ENCODE measurements at regions not wholly inside any gene's neighbourhood (a gene's known extent, or its start where the extent isn't known, plus 50 kb on each side); places are given as distances from the start of the nearest gene placed in this dataset.

DNA sequence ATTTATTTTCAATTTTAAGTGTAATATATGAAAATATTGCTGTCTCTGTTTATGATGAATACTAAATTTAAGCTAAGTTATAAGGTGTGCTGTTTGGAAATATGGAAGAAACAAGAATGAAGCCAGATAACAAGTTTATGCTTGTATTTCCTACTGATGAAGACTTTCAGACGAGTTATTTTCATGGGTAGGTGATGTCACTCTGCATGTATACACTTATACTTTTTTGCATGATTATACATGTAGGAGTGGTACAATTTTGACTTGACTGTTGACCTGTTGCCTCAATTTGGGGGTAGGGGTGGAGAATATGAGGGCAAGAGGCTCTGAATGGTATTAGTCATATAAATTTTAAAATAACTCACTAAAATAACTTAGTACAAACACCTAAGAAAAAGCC lies 133.7 kb downstream of the HAUS1 start:
- POLR2A ChIA-PET, result no interaction called here
- 0 out of 2 replicates have a peak, but pooled peaks cover 3% of the 10 kb centered on the region for H3K36me3 Mint-ChIP-seq
- no peak overlapping the region for H3K4me3 Mint-ChIP-seq
- ATAC-seq, result no peak
- no peak overlapping the region; the same call in 1 of the 2 replicates for H3K27ac Mint-ChIP-seq
- no peak for DNase-seq (ENCODE audit: low spot score)
- H3K4me1 Mint-ChIP-seq, result peaks cover 35% of the 10 kb centered on the region
- no peaks in the 10 kb centered on the region for H3K27me3 Mint-ChIP-seq (ENCODE audit: low read depth)
- CTCF ChIA-PET, result no interaction called here
- TF ChIP-seq, protein P1, sequence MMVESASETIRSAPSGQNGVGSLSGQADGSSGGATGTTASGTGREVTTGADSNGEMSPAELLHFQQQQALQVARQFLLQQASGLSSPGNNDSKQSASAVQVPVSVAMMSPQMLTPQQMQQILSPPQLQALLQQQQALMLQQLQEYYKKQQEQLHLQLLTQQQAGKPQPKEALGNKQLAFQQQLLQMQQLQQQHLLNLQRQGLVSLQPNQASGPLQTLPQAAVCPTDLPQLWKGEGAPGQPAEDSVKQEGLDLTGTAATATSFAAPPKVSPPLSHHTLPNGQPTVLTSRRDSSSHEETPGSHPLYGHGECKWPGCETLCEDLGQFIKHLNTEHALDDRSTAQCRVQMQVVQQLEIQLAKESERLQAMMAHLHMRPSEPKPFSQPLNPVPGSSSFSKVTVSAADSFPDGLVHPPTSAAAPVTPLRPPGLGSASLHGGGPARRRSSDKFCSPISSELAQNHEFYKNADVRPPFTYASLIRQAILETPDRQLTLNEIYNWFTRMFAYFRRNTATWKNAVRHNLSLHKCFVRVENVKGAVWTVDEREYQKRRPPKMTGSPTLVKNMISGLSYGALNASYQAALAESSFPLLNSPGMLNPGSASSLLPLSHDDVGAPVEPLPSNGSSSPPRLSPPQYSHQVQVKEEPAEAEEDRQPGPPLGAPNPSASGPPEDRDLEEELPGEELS (CRISPR knock-in tag; IDR thresholded peaks at IDR 0.05), result no peak
- TF ChIP-seq FOXP1 (CRISPR knock-in tag; IDR thresholded peaks at IDR 0.05; ENCODE audit: borderline replicate concordance) (no peak), NFATC4 (CRISPR knock-in tag; IDR thresholded peaks at IDR 0.05) (no peak), CBFB (CRISPR knock-in tag; IDR thresholded peaks at IDR 0.05; ENCODE audit: low read depth) (no peak), FOXJ3 (CRISPR knock-in tag; IDR thresholded peaks at IDR 0.05; ENCODE audit: borderline replicate concordance) (no peak)
- TF ChIP-seq, protein P2, sequence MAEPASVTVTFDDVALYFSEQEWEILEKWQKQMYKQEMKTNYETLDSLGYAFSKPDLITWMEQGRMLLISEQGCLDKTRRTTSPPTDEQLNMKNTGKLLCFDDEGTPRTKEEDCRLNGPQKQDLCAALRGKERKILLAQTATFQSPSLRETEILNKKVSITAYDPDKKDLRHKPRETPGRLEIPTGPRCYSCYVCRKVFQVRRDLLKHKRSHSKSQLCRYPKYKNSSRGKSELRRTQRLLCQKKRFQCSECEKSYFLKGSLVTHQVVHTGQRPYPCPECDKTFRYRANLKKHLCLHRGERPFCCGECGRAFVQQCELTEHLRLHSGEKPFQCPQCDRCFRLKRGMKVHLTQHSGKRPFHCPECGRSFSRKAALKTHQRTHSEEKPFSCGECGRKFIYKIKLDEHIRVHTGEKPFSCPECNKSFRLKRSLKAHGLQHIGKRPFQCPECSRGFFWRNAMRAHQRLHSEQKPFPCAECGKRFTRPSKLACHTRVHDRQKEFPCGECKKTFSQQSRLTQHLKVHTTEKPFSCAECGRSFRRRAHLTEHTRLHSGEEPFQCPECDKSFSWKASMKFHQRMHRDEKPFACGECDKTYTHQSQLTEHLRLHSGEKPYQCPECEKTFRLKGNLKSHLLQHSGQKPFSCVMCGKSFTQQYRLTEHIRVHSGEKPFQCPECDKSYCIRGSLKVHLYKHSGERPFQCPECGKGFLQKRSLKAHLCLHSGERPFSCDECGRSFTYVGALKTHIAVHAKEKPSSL (CRISPR knock-in tag; conservative IDR thresholded peaks at IDR 0.05), result no peak
- no peaks in the 10 kb centered on the region for H3K9me3 Mint-ChIP-seq

DNA sequence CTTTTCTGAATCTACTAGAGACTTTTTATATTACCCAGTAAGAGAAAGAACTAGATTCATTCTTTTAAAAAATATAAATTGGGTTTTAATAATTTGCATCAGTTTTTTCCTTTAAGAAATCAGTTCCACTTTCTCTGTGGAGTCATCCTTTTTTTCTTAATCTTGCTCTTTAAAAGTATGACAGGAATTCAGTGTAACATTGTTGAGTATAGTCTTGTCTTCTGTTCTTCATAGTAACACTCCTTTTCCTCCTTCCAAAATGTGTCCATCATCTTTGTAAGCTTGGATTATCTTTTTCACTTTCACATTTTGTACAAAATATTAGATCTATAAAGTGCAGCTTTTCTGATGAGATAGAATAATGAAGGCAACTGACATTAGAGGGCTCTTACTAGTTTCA lies 135.4 kb downstream of the HAUS1 start:
- 0 out of 2 replicates have a peak, but pooled peaks cover 3% of the 10 kb centered on the region for H3K36me3 Mint-ChIP-seq
- H3K4me1 Mint-ChIP-seq, result peaks cover 42% of the 10 kb centered on the region
- H3K27me3 Mint-ChIP-seq (ENCODE audit: low read depth), result no peaks in the 10 kb centered on the region
- no peak overlapping the region for H3K27ac Mint-ChIP-seq
- H3K9me3 Mint-ChIP-seq, result no peaks in the 10 kb centered on the region
- ATAC-seq (no peak), DNase-seq (ENCODE audit: low spot score) (no peak)
- H3K4me3 Mint-ChIP-seq, result no peak overlapping the region
- ChIA-PET POLR2A (interaction anchor here (0.6 kb wide), 1 partner anchor 131 kb away, joined by 3 read pairs; no protein-coding TSS in a partner anchor), CTCF (interaction anchor here (1.2 to 1.8 kb wide), 3 partner anchors 41 to 73 kb away, joined by 3 to 15 read pairs (median 4); a partner anchor contains a TSS)
- TF ChIP-seq ATF1 (CRISPR knock-in tag; IDR thresholded peaks at IDR 0.05), result no peak
- TF ChIP-seq, protein P3, sequence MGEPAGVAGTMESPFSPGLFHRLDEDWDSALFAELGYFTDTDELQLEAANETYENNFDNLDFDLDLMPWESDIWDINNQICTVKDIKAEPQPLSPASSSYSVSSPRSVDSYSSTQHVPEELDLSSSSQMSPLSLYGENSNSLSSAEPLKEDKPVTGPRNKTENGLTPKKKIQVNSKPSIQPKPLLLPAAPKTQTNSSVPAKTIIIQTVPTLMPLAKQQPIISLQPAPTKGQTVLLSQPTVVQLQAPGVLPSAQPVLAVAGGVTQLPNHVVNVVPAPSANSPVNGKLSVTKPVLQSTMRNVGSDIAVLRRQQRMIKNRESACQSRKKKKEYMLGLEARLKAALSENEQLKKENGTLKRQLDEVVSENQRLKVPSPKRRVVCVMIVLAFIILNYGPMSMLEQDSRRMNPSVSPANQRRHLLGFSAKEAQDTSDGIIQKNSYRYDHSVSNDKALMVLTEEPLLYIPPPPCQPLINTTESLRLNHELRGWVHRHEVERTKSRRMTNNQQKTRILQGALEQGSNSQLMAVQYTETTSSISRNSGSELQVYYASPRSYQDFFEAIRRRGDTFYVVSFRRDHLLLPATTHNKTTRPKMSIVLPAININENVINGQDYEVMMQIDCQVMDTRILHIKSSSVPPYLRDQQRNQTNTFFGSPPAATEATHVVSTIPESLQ (CRISPR knock-in tag; IDR thresholded peaks at IDR 0.05), result no peak
- TF ChIP-seq, protein P4, sequence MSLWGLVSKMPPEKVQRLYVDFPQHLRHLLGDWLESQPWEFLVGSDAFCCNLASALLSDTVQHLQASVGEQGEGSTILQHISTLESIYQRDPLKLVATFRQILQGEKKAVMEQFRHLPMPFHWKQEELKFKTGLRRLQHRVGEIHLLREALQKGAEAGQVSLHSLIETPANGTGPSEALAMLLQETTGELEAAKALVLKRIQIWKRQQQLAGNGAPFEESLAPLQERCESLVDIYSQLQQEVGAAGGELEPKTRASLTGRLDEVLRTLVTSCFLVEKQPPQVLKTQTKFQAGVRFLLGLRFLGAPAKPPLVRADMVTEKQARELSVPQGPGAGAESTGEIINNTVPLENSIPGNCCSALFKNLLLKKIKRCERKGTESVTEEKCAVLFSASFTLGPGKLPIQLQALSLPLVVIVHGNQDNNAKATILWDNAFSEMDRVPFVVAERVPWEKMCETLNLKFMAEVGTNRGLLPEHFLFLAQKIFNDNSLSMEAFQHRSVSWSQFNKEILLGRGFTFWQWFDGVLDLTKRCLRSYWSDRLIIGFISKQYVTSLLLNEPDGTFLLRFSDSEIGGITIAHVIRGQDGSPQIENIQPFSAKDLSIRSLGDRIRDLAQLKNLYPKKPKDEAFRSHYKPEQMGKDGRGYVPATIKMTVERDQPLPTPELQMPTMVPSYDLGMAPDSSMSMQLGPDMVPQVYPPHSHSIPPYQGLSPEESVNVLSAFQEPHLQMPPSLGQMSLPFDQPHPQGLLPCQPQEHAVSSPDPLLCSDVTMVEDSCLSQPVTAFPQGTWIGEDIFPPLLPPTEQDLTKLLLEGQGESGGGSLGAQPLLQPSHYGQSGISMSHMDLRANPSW (CRISPR knock-in tag; conservative IDR thresholded peaks at IDR 0.05; ENCODE audit: low read depth), result no peak
- TF ChIP-seq ZNF219 (CRISPR knock-in tag; IDR thresholded peaks at IDR 0.05; ENCODE audit: borderline replicate concordance), result no peak
- TF ChIP-seq, protein P5, sequence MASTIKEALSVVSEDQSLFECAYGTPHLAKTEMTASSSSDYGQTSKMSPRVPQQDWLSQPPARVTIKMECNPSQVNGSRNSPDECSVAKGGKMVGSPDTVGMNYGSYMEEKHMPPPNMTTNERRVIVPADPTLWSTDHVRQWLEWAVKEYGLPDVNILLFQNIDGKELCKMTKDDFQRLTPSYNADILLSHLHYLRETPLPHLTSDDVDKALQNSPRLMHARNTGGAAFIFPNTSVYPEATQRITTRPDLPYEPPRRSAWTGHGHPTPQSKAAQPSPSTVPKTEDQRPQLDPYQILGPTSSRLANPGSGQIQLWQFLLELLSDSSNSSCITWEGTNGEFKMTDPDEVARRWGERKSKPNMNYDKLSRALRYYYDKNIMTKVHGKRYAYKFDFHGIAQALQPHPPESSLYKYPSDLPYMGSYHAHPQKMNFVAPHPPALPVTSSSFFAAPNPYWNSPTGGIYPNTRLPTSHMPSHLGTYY (CRISPR knock-in tag; IDR thresholded peaks at IDR 0.05), result no peak
- TF ChIP-seq IRF2 (CRISPR knock-in tag; IDR thresholded peaks at IDR 0.05; ENCODE audit: borderline replicate concordance, low read depth), result no peak
- no peak for TF ChIP-seq TEAD1 (CRISPR knock-in tag; IDR thresholded peaks at IDR 0.05)
- TF ChIP-seq, protein P6, sequence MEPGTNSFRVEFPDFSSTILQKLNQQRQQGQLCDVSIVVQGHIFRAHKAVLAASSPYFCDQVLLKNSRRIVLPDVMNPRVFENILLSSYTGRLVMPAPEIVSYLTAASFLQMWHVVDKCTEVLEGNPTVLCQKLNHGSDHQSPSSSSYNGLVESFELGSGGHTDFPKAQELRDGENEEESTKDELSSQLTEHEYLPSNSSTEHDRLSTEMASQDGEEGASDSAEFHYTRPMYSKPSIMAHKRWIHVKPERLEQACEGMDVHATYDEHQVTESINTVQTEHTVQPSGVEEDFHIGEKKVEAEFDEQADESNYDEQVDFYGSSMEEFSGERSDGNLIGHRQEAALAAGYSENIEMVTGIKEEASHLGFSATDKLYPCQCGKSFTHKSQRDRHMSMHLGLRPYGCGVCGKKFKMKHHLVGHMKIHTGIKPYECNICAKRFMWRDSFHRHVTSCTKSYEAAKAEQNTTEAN (CRISPR knock-in tag; IDR thresholded peaks at IDR 0.05), result no peak
- TF ChIP-seq, protein P7, sequence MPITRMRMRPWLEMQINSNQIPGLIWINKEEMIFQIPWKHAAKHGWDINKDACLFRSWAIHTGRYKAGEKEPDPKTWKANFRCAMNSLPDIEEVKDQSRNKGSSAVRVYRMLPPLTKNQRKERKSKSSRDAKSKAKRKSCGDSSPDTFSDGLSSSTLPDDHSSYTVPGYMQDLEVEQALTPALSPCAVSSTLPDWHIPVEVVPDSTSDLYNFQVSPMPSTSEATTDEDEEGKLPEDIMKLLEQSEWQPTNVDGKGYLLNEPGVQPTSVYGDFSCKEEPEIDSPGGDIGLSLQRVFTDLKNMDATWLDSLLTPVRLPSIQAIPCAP (CRISPR knock-in tag; IDR thresholded peaks at IDR 0.05), result no peak
- TF ChIP-seq SMAD3 (CRISPR knock-in tag; IDR thresholded peaks at IDR 0.05; ENCODE audit: borderline replicate concordance), result no peak
- TF ChIP-seq MYBL2 (CRISPR knock-in tag; IDR thresholded peaks at IDR 0.05), result no peak
- no peak for TF ChIP-seq RELA (CRISPR knock-in tag; IDR thresholded peaks at IDR 0.05; ENCODE audit: borderline replicate concordance)
